ENCODE measurements at regions not wholly inside any gene's neighbourhood (a gene's known extent, or its start where the extent isn't known, plus 50 kb on each side); places are given as distances from the start of the nearest gene placed in this dataset.

- DNase-seq (ENCODE audit: low read depth, low spot score) = no peak
- H3K27ac ChIP-seq = peak overlapping the region; percentile 1
Measured at GRCh38 chr9:88657893-88658292, 122.9 kb downstream of the NXNL2 start.

- peak overlapping the region; percentile 1 for H3K27ac ChIP-seq
- peak; percentile 12 for DNase-seq (ENCODE audit: low read depth, low spot score)
Measured at GRCh38 chr9:88658311-88658822, 123.4 kb downstream of the NXNL2 start.

DNA sequence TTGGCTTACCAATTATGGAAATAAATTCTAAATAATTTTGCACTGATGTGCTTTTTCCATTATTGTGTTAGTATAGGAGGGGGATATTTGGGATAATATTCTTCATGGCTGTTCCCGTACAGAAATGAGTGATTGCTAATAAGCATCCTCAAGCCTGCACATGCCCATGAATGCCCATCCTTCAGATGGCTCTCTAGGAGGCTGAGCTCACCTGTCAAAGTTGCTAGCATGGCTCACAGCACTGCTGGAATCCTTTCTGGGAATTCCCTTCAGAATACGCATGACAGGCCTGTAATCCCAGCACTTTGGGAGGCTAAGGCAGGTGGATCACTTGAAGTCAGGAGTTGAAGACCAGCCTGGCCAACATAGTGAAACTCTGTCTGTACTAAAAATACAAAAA lies 124.1 kb downstream of the NXNL2 start:
- peak; percentile 70 for DNase-seq (ENCODE audit: low read depth, low spot score)
- H3K27ac ChIP-seq = no peak overlapping the region

- no peak for DNase-seq (ENCODE audit: low read depth, low spot score)
- H3K27ac ChIP-seq = no peak overlapping the region
Measured at GRCh38 chr9:88660611-88661010, 125.6 kb downstream of the NXNL2 start.

DNA sequence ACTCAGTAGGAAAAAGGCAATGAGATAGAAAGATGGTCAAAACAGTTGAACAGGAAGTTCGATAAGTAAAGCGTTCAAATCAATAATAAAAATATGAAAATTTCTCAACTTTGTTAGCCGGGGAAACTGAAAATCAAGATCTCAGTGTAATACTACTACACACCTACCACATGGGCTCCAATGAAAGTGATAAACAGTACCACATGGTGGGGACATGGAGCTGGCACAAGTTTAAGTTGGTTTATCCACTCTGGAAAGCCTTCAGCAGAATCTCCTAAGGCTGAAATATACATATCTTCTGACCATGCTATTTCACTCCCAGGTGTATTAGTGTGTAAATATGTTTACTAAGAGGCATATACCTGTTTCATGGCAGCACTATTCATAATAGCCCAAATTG lies 126.8 kb downstream of the NXNL2 start:
- DNase-seq (ENCODE audit: low read depth, low spot score) = no peak
- H3K27ac ChIP-seq = no peak overlapping the region

GRCh38 chr9:88663771-88664419 lies 128.9 kb downstream of the NXNL2 start:
- DNase-seq (ENCODE audit: low read depth, low spot score) = no peak

DNA sequence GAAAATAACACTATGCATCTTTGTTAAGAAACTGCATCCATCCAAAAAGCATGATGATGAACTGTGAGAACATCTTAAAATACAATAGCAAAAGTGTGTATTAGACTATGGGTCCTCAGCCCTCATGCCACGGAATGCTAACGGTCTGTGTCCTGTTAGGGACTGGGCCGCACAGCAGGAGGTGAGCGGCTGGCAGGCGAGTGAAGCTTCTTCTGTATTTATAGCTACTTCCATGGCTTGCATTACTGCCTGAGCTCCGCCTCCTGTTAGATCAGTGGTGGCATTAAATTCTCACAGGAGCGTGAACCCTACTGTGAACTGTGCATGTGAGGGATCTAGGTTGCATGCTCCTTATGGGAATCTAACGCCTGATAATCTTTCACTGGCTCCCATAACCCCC lies 129.8 kb downstream of the NXNL2 start:
- DNase-seq (ENCODE audit: low read depth, low spot score) = no peak
- no peak overlapping the region for H3K27ac ChIP-seq

More at GRCh38 chr9:88663771-88664419, 128.9 kb downstream of the NXNL2 start:
- no peak overlapping the region for H3K27ac ChIP-seq

GRCh38 chr9:88672874-88673689 lies 138.1 kb downstream of the NXNL2 start:
- no peak for DNase-seq (ENCODE audit: low read depth, low spot score)
- no peak overlapping the region for H3K27ac ChIP-seq

- no peak for DNase-seq (ENCODE audit: low read depth, low spot score)
- H3K27ac ChIP-seq = no peak overlapping the region
Measured at GRCh38 chr9:88673886-88674285, 138.9 kb downstream of the NXNL2 start.

DNA sequence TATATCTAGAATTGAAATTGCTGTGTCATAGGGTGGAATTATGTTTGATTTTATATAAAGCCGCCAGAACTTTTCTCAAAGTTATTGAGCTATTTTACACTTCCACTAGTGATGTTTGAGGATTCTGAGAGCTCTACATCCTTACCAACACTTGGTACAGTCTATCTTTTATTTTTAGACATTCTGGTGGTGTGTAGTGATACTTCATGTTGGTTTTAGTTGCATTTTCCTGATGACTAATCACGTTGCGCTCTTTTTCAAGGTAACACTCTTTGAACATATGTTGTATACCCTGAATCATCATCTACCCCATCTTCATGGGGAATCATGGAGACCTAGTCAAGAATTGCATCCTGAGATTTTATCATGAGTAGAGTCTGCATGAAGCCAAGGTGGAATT lies 141.7 kb downstream of the NXNL2 start:
- DNase-seq (ENCODE audit: low read depth, low spot score) = no peak
- H3K27ac ChIP-seq = no peak overlapping the region

GRCh38 chr9:88678008-88678407 lies 143.0 kb downstream of the NXNL2 start:
- no peak for DNase-seq (ENCODE audit: low read depth, low spot score)
- H3K27ac ChIP-seq = no peak overlapping the region

GRCh38 chr9:88678431-88678830 lies 143.5 kb downstream of the NXNL2 start:
- H3K27ac ChIP-seq = no peak overlapping the region
- DNase-seq (ENCODE audit: low read depth, low spot score) = no peak

DNA sequence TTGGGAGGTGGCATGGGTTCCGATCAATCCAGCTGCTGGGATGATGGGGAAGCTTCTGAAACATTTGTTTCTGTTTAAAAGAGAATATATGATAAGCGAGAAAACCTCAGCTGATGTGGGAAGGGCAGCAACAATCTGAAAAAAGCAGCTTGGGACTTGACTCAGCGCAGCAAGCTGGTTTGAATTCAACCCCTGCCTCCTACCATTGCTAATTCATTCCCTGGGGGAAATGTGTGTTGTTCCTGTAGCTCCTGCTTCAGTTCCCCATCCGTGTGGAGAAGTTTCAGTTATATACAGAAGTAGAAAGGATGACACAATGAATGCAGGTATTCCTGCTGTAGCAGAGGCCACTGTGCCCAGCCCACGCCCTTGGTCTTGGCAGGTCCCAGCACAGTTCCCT lies 145.1 kb downstream of the NXNL2 start:
- no peak for DNase-seq (ENCODE audit: low read depth, low spot score)
- H3K27ac ChIP-seq = no peak overlapping the region

GRCh38 chr9:88680505-88681160 lies 145.7 kb downstream of the NXNL2 start:
- no peak for DNase-seq (ENCODE audit: low read depth, low spot score)
- H3K27ac ChIP-seq = no peak overlapping the region

- no peak for DNase-seq (ENCODE audit: low read depth, low spot score)
- H3K27ac ChIP-seq = no peak overlapping the region
Measured at GRCh38 chr9:88681434-88681833, 146.5 kb downstream of the NXNL2 start.

DNA sequence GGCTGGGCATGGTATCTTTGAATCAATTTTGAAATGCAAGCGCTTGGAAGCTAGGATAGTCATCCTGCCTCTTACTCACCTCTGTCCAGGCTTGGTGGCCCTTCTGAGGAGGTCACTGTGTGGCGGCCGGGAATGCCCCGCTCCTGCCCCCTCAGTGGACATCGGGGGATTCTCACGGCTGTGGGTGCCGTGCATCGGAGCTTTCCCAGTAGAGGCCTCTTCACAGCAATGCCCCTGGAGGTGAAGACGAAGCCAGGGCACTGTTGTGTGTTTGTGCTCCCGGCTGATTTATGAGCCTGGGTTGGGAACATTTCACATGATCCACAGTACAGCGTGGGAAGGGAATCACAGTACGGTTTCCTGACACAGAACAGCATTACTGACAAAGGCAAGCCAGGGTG lies 147.5 kb downstream of the NXNL2 start:
- no peak overlapping the region for H3K27ac ChIP-seq
- DNase-seq (ENCODE audit: low read depth, low spot score) = no peak

GRCh38 chr9:88684046-88684445 lies 149.1 kb downstream of the NXNL2 start:
- no peak overlapping the region for H3K27ac ChIP-seq
- DNase-seq (ENCODE audit: low read depth, low spot score) = no peak

DNA sequence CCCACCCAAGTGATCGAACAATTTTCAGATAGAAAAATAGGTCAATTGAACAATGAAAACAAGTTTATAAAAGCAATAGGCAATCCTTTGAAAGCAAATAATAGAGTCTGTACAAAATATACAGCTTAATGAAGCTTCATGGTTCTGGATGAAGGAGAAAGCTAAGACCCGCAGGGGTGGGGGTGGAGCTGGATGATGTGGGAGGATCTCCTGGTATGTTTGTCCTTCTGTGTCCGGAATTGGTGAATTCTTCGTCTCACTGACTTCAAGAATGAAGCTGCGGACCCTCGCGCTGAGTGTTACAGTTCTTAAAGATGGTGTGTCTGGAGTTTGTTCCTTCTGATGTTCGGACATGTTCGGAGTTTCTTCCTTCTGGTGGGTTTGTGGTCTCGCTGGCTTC lies 149.9 kb downstream of the NXNL2 start:
- no peak overlapping the region for H3K27ac ChIP-seq
- no peak for DNase-seq (ENCODE audit: low read depth, low spot score)

- H3K27ac ChIP-seq = no peak overlapping the region
- no peak for DNase-seq (ENCODE audit: low read depth, low spot score)
Measured at GRCh38 chr9:88685966-88686365, 151.0 kb downstream of the NXNL2 start.

DNA sequence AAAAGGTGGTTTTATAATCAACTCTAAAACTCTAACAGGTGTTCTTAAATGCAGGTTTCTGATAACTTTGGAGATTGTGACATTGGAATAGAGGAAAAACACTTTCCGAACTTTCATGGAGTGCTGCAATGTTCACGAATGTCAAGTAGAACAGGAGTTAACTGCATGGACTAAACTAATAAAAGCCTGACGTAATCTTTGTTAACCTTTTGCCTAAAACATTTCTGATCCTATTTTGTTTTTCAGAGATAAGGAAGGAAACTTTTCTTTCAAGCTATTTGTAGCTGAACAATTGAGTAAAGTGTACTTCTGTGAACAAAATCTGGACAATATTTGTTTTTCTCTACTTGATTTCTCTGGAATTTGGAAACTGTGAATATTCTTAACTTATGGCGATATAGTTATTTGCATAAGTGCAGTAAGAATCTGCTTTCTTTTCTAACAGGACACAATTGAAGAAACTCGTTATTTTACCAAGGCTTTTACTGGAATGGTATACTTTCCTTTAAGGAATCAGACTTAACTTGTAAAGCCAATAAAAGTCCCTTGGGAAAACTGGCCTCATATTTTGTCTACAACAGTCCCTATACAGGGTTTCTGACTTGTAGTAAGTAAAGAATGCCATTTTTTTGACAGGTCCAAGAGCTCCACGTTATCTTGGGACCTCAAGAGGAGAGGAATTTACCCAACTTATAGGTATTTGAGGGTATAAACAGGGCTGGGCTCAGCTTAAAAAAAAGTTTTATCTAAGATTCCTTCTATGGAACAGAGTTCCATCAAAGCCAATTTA lies 154.7 kb downstream of the NXNL2 start:
- no peak for DNase-seq (ENCODE audit: low read depth, low spot score)
- no peak overlapping the region for H3K27ac ChIP-seq

Data from epithelial cell of prostate (primary cell).